Lower leg skin (tissue), 4 donors: ENCODE measurements at regions not wholly inside any gene's neighbourhood (a gene's known extent, or its start where the extent isn't known, plus 50 kb on each side); places are given as distances from the start of the nearest gene placed in this dataset.

Source experiments
- DNase-seq, 2 donors: peaks; one replicate each; pipeline ENCODE4 v3.0.0-alpha.2; 2019; ENCODE audit warnings: low spot score in 2 of 2
- H3K4me3 ChIP-seq: fragments of 200-600 bp; sonication (generic); 2 replicates; pipeline ENCODE4 v1.5.1; 2017; ENCODE audit warnings: mild to moderate bottlenecking, low read depth; ENCODE audit not compliant: poor library complexity, severe bottlenecking
- POLR2A ChIP-seq, 2 donors: fragments of 450-650 bp; IDR thresholded peaks; one replicate each; pipeline ENCODE4 v1.6.1; 2016 to 2017; ENCODE audit warnings: antibody characterized with exemption in 2 of 2, mild to moderate bottlenecking in 1 of 2, moderate library complexity in 1 of 2
- WGBS, 2 donors: methylation state at CpG; one replicate each; pipeline ENCODE4 v1.1.5; 2018; 5-methylcytosine and 5-hydroxymethylcytosine counted together
- intact Hi-C: fragments of 100-400 bp; cut with DNase I; formaldehyde crosslinking; loops from one replicate; pipeline ENCODE4 v1.15.0; 2023; ENCODE audit warnings: low total_unique reads
- TF ChIP-seq, protein P1 (sequence below), 3 donors: fragments of 450-650 bp; IDR thresholded peaks; one replicate each; pipeline ENCODE4 v1.5.1; 2016; ENCODE audit warnings: antibody characterized with exemption in 3 of 3, mild to moderate bottlenecking in 3 of 3, moderate library complexity in 2 of 3

DNA sequence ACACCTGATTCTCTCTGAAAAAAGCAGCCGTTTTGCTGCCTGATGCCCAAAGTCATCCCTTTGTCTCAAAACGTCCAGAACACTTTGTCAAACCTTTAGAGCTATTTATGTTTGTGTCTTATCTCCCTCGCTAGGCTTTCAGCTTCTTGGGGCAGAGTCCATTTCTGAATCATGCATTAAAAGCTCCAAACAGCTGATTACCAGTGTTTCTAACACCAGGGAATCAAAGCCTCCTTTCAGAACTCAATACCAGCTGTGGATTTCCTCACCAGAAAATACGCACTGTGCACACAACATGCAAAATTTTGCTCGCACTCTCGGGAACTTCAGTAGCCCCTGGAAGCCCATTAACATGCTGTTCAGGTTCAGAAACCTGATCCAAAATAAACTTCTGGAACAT, 333.3 kb downstream of the HACE1 start:
- no peak for TF ChIP-seq POLR2A (IDR thresholded peaks at IDR 0.05)
- TF ChIP-seq, protein P1, sequence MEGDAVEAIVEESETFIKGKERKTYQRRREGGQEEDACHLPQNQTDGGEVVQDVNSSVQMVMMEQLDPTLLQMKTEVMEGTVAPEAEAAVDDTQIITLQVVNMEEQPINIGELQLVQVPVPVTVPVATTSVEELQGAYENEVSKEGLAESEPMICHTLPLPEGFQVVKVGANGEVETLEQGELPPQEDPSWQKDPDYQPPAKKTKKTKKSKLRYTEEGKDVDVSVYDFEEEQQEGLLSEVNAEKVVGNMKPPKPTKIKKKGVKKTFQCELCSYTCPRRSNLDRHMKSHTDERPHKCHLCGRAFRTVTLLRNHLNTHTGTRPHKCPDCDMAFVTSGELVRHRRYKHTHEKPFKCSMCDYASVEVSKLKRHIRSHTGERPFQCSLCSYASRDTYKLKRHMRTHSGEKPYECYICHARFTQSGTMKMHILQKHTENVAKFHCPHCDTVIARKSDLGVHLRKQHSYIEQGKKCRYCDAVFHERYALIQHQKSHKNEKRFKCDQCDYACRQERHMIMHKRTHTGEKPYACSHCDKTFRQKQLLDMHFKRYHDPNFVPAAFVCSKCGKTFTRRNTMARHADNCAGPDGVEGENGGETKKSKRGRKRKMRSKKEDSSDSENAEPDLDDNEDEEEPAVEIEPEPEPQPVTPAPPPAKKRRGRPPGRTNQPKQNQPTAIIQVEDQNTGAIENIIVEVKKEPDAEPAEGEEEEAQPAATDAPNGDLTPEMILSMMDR (IDR thresholded peaks at IDR 0.05): no peak
- 48 to 66% methylated on average over 6 of the region's 6 CpGs for WGBS, 2 donors
- no peak overlapping the region for H3K4me3 ChIP-seq
- intact Hi-C loops: no loop called here
- DNase-seq: no peak

DNA sequence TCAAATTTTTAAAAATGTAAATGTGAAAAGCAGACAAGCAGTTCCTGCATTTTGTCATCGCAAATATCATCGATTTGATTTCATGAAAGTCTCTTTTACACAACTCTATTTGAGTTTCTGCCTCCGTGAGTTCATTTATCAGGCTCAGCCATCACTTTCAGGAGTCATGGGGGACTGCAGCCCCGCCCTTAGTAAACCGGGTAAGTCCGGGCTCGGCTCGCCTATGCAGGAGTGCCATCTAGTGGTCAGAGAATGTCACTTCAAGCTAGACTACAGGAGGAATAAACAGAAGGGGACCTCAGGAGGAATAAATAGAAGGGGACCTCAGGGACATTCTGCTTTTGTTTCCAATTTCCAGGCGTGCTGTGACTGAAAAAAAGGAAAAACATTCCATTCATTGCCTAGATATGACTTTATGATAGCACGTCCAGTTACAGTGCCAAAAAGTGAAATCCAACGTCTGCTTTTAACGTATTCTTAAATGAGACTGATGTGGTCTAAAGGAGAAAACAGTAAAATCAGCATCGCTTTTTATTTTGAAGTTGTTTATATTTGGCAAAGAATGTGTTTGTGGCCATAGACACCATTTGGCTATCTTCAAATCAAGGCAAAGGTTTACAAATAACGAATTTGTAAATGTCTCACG, 333.9 kb downstream of the HACE1 start:
- peak; percentile 63 to 91 for DNase-seq
- WGBS, 2 donors: 19 to 22% methylated on average over 15 of the region's 15 CpGs
- H3K4me3 ChIP-seq: no peak overlapping the region
- intact Hi-C loops: no loop called here
- TF ChIP-seq, protein P1 (IDR thresholded peaks at IDR 0.05): peak in 1 of 3 donors; percentile 30
- TF ChIP-seq POLR2A (IDR thresholded peaks at IDR 0.05): no peak

DNA sequence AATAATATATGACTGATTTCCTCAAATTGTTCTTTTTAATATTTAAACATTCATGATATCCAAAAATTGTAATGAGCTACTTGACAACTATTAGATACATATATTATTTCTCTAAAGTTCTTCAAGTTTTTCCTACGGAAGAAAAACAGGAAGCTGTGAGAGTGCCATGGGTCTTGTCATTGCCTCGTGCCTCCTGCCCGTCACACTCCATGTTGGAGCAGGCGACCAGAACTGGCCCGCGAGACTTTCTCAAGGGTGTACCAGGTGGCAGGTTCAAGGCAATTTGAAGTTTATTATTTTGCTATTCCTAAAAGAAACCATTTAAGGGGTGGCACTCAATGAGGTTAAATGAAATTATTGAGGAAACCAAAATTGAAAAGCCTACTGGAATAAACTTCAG, 337.2 kb downstream of the HACE1 start:
- no peak for DNase-seq
- intact Hi-C loops: no loop called here
- no peak overlapping the region for H3K4me3 ChIP-seq
- WGBS, 2 donors: 78 to 80% methylated on average over 6 of the region's 6 CpGs
- TF ChIP-seq POLR2A (IDR thresholded peaks at IDR 0.05): no peak
- TF ChIP-seq, protein P1 (IDR thresholded peaks at IDR 0.05): no peak

DNA sequence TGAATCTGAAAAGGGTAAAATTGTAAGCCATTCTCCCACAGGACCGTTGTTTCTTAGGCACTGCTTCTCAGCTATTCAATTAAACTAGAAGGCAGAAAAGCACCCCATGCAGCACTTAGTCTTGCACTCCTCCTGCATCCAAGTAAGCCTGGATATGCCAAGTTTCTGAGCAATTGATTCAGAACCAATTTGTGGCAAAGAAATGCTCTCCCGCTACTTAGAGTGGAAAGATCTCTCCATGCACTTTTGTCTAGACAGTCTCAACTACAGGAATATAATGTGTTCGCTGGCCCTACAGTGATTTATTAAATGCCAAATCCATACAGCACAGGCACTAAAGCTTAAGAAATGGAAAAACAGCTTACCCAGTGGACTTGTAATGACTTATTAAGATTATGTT, 338.5 kb downstream of the HACE1 start:
- no peak for DNase-seq
- intact Hi-C loops: no loop called here
- H3K4me3 ChIP-seq: no peak overlapping the region
- 71 to 79% methylated on average over 3 of the region's 3 CpGs for WGBS, 2 donors
- TF ChIP-seq POLR2A (IDR thresholded peaks at IDR 0.05): no peak
- TF ChIP-seq, protein P1 (IDR thresholded peaks at IDR 0.05): no peak

DNA sequence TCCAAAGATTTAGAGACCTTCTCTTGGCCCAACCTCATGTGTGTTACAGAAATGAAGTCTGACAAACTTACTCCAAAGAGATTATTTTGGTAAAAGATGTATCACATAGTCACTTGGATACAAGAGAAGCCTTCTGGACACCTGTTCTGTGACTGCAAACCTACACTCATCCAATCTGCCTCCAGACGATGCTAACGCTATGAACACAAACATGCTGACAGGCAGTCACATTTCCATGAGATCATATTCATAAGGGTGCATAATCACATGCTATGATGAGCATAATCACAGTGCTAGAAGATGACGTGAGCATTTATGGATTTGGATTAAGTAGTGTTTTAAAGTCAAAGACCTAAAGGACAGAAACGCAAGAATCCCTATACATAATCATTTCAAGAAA, 340.2 kb downstream of the HACE1 start:
- WGBS, 2 donors: 68 to 74% methylated on average over 4 of the region's 4 CpGs
- intact Hi-C loops: no loop called here
- DNase-seq: no peak
- no peak overlapping the region for H3K4me3 ChIP-seq
- TF ChIP-seq POLR2A (IDR thresholded peaks at IDR 0.05): no peak
- TF ChIP-seq, protein P1 (IDR thresholded peaks at IDR 0.05): no peak

DNA sequence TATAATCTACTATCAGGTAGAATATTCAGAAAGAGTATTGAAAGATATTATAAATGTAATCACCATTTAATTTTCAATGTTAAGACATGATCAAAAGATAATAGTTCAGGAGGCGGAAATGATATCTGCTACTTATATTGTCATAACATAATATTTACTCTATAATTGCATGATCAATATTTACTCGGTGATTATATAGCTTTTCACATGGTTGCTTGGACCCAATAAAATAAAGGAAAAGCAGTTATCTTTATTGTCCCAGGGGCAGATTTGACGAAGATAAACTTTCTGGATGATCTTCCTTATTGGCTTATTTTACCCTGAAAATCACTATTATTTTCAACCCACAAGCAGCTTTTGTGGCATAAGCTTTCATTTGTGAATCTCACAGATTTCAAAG, 350.4 kb downstream of the HACE1 start:
- intact Hi-C loops: no loop called here
- DNase-seq: no peak
- H3K4me3 ChIP-seq: no peak overlapping the region
- 87 to 90% methylated on average over 3 of the region's 3 CpGs for WGBS, 2 donors
- TF ChIP-seq, protein P1 (IDR thresholded peaks at IDR 0.05): no peak
- no peak for TF ChIP-seq POLR2A (IDR thresholded peaks at IDR 0.05)
